Ovary (tissue), 3 donors: ENCODE measurements at regions not wholly inside any gene's neighbourhood (a gene's known extent, or its start where the extent isn't known, plus 50 kb on each side); places are given as distances from the start of the nearest gene placed in this dataset.

Source experiments
- EP300 ChIP-seq: sonication (generic); formaldehyde crosslinking; IDR thresholded peaks from one replicate; pipeline ENCODE4 v1.6.1; 2017; ENCODE audit warnings: antibody characterized with exemption
- POLR2A ChIP-seq: fragments of 450-650 bp; IDR thresholded peaks from one replicate; pipeline ENCODE4 v1.6.1; 2017; ENCODE audit warnings: antibody characterized with exemption, mild to moderate bottlenecking, moderate library complexity
- TF ChIP-seq, protein P1 (sequence below), 3 donors: fragments of 450-650 bp in 2 of 3; fragments of 200-600 bp in 1 of 3; IDR thresholded peaks; one replicate each; pipeline versions ENCODE4 v1.5.1 to v1.8.0; 2016 to 2022; ENCODE audit warnings: antibody characterized with exemption in 3 of 3, mild to moderate bottlenecking in 1 of 3
- donor health status: DM: no; HTN: no; CAD: no.

DNA sequence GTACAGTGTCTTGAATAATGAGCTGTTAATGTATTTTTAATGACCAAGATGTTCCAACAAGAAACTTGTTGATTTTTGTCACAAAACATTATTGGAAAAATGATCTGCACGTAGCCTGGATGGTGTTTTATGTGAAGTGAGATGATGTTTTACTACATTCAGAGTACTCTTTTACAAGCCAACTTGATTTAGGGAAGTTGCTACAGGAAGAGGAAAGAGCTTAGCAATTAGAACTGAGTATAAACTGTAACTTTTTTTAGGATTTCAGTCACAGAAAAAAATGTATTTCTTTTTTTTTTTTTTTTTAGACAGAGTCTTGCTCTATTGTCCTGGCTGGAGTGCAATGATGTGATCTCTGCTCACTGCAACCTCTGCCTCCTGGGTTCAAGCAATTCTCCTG, 113.6 kb upstream of the ADRA1B start:
- TF ChIP-seq, protein P1, sequence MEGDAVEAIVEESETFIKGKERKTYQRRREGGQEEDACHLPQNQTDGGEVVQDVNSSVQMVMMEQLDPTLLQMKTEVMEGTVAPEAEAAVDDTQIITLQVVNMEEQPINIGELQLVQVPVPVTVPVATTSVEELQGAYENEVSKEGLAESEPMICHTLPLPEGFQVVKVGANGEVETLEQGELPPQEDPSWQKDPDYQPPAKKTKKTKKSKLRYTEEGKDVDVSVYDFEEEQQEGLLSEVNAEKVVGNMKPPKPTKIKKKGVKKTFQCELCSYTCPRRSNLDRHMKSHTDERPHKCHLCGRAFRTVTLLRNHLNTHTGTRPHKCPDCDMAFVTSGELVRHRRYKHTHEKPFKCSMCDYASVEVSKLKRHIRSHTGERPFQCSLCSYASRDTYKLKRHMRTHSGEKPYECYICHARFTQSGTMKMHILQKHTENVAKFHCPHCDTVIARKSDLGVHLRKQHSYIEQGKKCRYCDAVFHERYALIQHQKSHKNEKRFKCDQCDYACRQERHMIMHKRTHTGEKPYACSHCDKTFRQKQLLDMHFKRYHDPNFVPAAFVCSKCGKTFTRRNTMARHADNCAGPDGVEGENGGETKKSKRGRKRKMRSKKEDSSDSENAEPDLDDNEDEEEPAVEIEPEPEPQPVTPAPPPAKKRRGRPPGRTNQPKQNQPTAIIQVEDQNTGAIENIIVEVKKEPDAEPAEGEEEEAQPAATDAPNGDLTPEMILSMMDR (IDR thresholded peaks at IDR 0.05) = no peak
- TF ChIP-seq EP300 (no peak), POLR2A (no peak)
